ENCODE measurements at regions not wholly inside any gene's neighbourhood (a gene's known extent, or its start where the extent isn't known, plus 50 kb on each side); places are given as distances from the start of the nearest gene placed in this dataset.

GRCh38 chr9:120338340-120338739 lies 241.6 kb downstream of the CDK5RAP2 start:
- Mint-ChIP-seq H3K27ac (no peak overlapping the region), H3K36me3 (ENCODE audit: low read depth) (no peaks in the 10 kb centered on the region), H3K4me1 (ENCODE audit: low read depth) (no peaks in the 10 kb centered on the region), H3K4me3 (no peak overlapping the region), H3K27me3 (ENCODE audit: low read depth) (peaks cover 7% of the 10 kb centered on the region), H3K9me3 (ENCODE audit: insufficient read depth) (no peaks in the 10 kb centered on the region)
- DNase-seq (no peak), ATAC-seq (no peak)
- POLR2A ChIA-PET: no interaction called here
- CTCF ChIA-PET: no interaction called here

DNA sequence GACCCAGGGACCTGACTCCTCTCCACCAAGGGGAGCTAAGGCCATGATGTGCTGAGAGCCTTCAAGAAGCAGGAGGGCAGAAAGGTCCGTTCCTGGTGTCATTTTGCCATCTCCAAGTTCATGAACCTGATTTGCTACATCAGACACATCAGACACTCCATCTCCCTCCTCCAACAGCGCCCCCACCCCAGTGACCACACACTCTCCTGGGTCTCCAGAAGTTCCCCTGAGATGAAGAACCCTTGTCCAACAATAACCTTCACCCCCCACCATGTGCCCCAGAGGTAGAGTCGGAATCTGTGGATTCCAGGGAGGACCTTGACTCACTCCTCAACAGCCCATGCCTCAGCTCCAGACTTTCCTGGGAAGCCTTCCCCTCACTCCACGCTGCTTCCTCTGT lies 242.8 kb downstream of the CDK5RAP2 start:
- CTCF ChIA-PET: no interaction called here
- DNase-seq (no peak), ATAC-seq (no peak)
- Mint-ChIP-seq H3K4me1 (ENCODE audit: low read depth) (no peaks in the 10 kb centered on the region), H3K9me3 (ENCODE audit: insufficient read depth) (no peaks in the 10 kb centered on the region), H3K36me3 (ENCODE audit: low read depth) (no peaks in the 10 kb centered on the region), H3K27ac (no peak overlapping the region), H3K4me3 (no peak overlapping the region), H3K27me3 (ENCODE audit: low read depth) (peaks cover 9% of the 10 kb centered on the region)
- POLR2A ChIA-PET: no interaction called here

- no peaks in the 10 kb centered on the region for H3K4me1 Mint-ChIP-seq (ENCODE audit: low read depth)
- H3K36me3 Mint-ChIP-seq (ENCODE audit: low read depth): no peaks in the 10 kb centered on the region
- peaks cover 9% of the 10 kb centered on the region for H3K27me3 Mint-ChIP-seq (ENCODE audit: low read depth)
- H3K9me3 Mint-ChIP-seq (ENCODE audit: insufficient read depth): no peaks in the 10 kb centered on the region
- H3K27ac Mint-ChIP-seq: no peak overlapping the region
- ChIA-PET POLR2A (no interaction called here), CTCF (no interaction called here)
- DNase-seq (no peak), ATAC-seq (no peak)
- H3K4me3 Mint-ChIP-seq: no peak overlapping the region
Measured at GRCh38 chr9:120336753-120337090, 243.2 kb downstream of the CDK5RAP2 start.

DNA sequence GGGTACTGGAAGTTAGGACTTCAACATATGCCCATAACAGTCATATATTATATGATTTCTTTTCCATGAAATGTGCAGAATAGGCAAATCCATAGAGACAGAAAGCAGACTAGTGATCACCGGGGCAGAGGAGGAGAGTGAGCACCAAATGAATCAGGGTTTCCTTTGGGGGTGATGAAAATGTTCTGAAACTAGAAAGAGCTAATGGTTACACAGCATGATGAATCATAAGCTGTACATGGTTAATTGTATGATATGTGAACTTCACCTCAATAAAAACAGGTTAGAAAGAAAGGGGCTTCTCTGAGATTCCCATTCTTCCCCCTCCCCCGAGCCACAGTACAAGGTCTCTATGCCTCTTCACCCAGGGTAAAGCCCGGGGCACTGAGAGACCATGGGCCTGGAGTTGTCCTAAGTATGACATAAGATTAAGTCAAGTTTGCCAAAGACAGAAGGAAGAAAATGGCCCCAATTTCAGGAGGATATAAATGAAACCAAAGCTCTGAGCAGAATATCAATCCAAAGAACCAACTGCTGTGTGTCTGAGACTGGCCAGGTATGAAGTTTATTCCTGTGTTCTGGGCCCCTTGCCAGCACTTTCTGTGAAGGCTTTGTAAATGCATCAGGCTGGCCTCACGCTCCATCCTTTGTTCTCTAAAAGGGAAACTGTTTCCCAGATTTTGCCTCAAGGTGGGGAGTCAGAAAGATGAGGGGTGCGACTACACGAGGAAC lies 243.8 kb downstream of the CDK5RAP2 start:
- ChIA-PET CTCF (no interaction called here), POLR2A (no interaction called here)
- Mint-ChIP-seq H3K4me1 (ENCODE audit: low read depth) (no peaks in the 10 kb centered on the region), H3K27ac (no peak overlapping the region), H3K36me3 (ENCODE audit: low read depth) (no peaks in the 10 kb centered on the region), H3K9me3 (ENCODE audit: insufficient read depth) (no peaks in the 10 kb centered on the region), H3K27me3 (ENCODE audit: low read depth) (peaks cover 9% of the 10 kb centered on the region), H3K4me3 (no peak overlapping the region)
- DNase-seq (no peak), ATAC-seq (no peak)

DNA sequence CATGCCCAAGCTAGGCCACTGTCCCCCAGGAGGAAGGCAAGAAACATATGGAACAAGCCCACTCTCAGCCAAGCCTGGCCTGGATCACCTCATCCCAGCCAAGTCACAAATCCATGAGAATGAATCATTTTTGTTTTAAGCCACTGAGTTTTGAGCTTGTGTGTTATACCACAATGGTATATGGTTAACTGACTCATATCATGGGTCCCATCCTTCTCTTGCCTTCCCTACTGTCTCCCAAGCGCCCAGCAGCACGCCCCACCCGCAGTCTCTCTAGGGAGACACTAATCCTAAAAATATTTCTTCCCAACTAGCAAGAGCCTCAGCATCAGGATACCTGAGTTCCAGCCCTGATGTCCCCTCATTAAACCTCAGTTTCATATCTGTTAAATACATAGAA lies 248.1 kb downstream of the CDK5RAP2 start:
- DNase-seq: no peak
- H3K9me3 Mint-ChIP-seq (ENCODE audit: insufficient read depth): no peaks in the 10 kb centered on the region
- H3K36me3 Mint-ChIP-seq (ENCODE audit: low read depth): no peaks in the 10 kb centered on the region
- no peak overlapping the region for H3K27ac Mint-ChIP-seq
- peaks cover 2% of the 10 kb centered on the region for H3K27me3 Mint-ChIP-seq (ENCODE audit: low read depth)
- no peaks in the 10 kb centered on the region for H3K4me1 Mint-ChIP-seq (ENCODE audit: low read depth)
- no peak for ATAC-seq
- no peak overlapping the region for H3K4me3 Mint-ChIP-seq
- POLR2A ChIA-PET: interaction anchor here (0.7 kb wide), 1 partner anchor 247 kb away, joined by 3 read pairs; no protein-coding TSS in a partner anchor
- CTCF ChIA-PET: no interaction called here

DNA sequence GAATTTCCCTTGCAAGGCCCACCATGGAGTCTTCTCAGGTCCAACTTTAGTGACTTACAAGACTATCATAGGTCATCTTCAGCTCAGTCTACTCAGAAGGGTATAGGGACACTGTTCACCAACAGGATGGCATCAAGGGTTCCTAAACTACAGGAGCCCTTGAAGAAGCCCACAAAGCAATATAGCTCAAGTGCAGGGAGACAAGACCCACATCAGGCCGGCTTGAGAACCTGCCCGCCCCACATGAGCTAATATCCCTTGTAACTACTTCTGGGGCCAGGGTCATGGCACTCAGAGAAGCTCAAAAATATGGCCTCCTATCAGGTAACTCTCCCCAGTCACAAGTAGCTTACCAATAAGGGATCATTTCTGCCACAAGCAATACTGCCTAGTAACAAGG lies 249.9 kb downstream of the CDK5RAP2 start:
- no peaks in the 10 kb centered on the region for H3K4me1 Mint-ChIP-seq (ENCODE audit: low read depth)

DNA sequence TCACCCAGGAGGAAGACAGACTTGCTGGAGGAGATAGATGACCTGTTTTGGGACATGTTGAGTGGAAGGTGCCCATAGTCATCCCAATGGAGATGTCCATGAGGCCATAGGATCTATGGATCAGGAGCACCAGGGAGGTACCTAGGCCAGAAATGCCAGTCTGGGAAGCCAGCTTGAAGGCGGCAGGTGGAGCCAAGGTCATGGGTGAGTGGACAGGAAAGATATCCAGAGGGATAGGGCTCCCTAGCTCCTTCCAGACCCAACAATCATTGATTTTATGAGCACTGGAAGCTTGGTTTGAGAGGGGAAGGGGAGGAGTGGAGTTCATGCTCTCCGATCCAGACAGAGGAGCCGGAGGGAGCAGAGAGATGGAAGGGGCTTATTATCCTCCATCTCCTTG lies 252.6 kb downstream of the CDK5RAP2 start:
- Mint-ChIP-seq H3K4me3 (no peak overlapping the region), H3K36me3 (ENCODE audit: low read depth) (no peaks in the 10 kb centered on the region), H3K27ac (no peak overlapping the region), H3K4me1 (ENCODE audit: low read depth) (no peaks in the 10 kb centered on the region), H3K27me3 (ENCODE audit: low read depth) (peaks cover 5% of the 10 kb centered on the region), H3K9me3 (ENCODE audit: insufficient read depth) (no peaks in the 10 kb centered on the region)
- ATAC-seq: no peak
- CTCF ChIA-PET: no interaction called here
- peak; percentile 8 for DNase-seq
- POLR2A ChIA-PET: no interaction called here

More for the DNA sequence above, 249.9 kb downstream of the CDK5RAP2 start:
- no peak for ATAC-seq
- ChIA-PET POLR2A (no interaction called here), CTCF (no interaction called here)
- Mint-ChIP-seq H3K27ac (no peak overlapping the region), H3K9me3 (ENCODE audit: insufficient read depth) (no peaks in the 10 kb centered on the region), H3K27me3 (ENCODE audit: low read depth) (peaks cover 8% of the 10 kb centered on the region), H3K4me3 (no peak overlapping the region), H3K36me3 (ENCODE audit: low read depth) (no peaks in the 10 kb centered on the region)
- peak; percentile 1 for DNase-seq

GRCh38 chr9:120326049-120326693 lies 253.8 kb downstream of the CDK5RAP2 start:
- Mint-ChIP-seq H3K27ac (no peak overlapping the region), H3K9me3 (ENCODE audit: insufficient read depth) (no peaks in the 10 kb centered on the region), H3K4me3 (no peak overlapping the region), H3K4me1 (ENCODE audit: low read depth) (no peaks in the 10 kb centered on the region), H3K27me3 (ENCODE audit: low read depth) (peaks cover 5% of the 10 kb centered on the region), H3K36me3 (ENCODE audit: low read depth) (no peaks in the 10 kb centered on the region)
- ATAC-seq (no peak), DNase-seq (no peak)
- ChIA-PET CTCF (no interaction called here), POLR2A (no interaction called here)

GRCh38 chr9:120324996-120325642 lies 254.8 kb downstream of the CDK5RAP2 start:
- Mint-ChIP-seq H3K9me3 (ENCODE audit: insufficient read depth) (no peaks in the 10 kb centered on the region), H3K36me3 (ENCODE audit: low read depth) (no peaks in the 10 kb centered on the region), H3K27me3 (ENCODE audit: low read depth) (peaks cover 5% of the 10 kb centered on the region), H3K4me1 (ENCODE audit: low read depth) (no peaks in the 10 kb centered on the region), H3K4me3 (no peak overlapping the region), H3K27ac (no peak overlapping the region)
- DNase-seq: no peak
- CTCF ChIA-PET: no interaction called here
- no peak for ATAC-seq
- POLR2A ChIA-PET: no interaction called here

- Mint-ChIP-seq H3K27ac (no peak overlapping the region), H3K4me3 (no peak overlapping the region), H3K27me3 (ENCODE audit: low read depth) (peaks cover 5% of the 10 kb centered on the region), H3K36me3 (ENCODE audit: low read depth) (no peaks in the 10 kb centered on the region), H3K9me3 (ENCODE audit: insufficient read depth) (no peaks in the 10 kb centered on the region), H3K4me1 (ENCODE audit: low read depth) (no peaks in the 10 kb centered on the region)
- ChIA-PET CTCF (no interaction called here), POLR2A (no interaction called here)
- DNase-seq (no peak), ATAC-seq (no peak)
Measured at GRCh38 chr9:120324461-120324860, 255.5 kb downstream of the CDK5RAP2 start.

GRCh38 chr9:120323125-120323524 lies 256.8 kb downstream of the CDK5RAP2 start:
- ATAC-seq (no peak), DNase-seq (no peak)
- no peaks in the 10 kb centered on the region for H3K9me3 Mint-ChIP-seq (ENCODE audit: insufficient read depth)
- no peaks in the 10 kb centered on the region for H3K36me3 Mint-ChIP-seq (ENCODE audit: low read depth)
- H3K27me3 Mint-ChIP-seq (ENCODE audit: low read depth): peaks cover 5% of the 10 kb centered on the region
- no peak overlapping the region for H3K4me3 Mint-ChIP-seq
- ChIA-PET POLR2A (no interaction called here), CTCF (no interaction called here)
- H3K27ac Mint-ChIP-seq: no peak overlapping the region
- H3K4me1 Mint-ChIP-seq (ENCODE audit: low read depth): no peaks in the 10 kb centered on the region

GRCh38 chr9:120319452-120319851 lies 260.5 kb downstream of the CDK5RAP2 start:
- Mint-ChIP-seq H3K27me3 (ENCODE audit: low read depth) (peaks cover 6% of the 10 kb centered on the region), H3K27ac (no peak overlapping the region), H3K9me3 (ENCODE audit: insufficient read depth) (peaks cover 3% of the 10 kb centered on the region), H3K4me3 (no peak overlapping the region), H3K36me3 (ENCODE audit: low read depth) (no peaks in the 10 kb centered on the region), H3K4me1 (ENCODE audit: low read depth) (no peaks in the 10 kb centered on the region)
- POLR2A ChIA-PET: no interaction called here
- no peak for ATAC-seq
- DNase-seq: no peak
- CTCF ChIA-PET: no interaction called here

Measured in activated CD8-positive, alpha-beta T cell treated with anti-CD3 and anti-CD28 coated beads, Interleukin-2, amount 10 ng/mL, durations not matched to agents 7 days and 5 days (primary cell).